ENCODE measurements at regions not wholly inside any gene's neighbourhood (a gene's known extent, or its start where the extent isn't known, plus 50 kb on each side); places are given as distances from the start of the nearest gene placed in this dataset.
"Not testable (repeated sequence)": the region's sequence is repeated elsewhere in the genome, so short reads cannot be mapped to it uniquely, and the experiment has no call there.

- no peak for DNase-seq (ENCODE audit: low read depth)
Measured at GRCh38 chr7:29649876-29650275, 86.2 kb downstream of the PRR15 start.

DNA sequence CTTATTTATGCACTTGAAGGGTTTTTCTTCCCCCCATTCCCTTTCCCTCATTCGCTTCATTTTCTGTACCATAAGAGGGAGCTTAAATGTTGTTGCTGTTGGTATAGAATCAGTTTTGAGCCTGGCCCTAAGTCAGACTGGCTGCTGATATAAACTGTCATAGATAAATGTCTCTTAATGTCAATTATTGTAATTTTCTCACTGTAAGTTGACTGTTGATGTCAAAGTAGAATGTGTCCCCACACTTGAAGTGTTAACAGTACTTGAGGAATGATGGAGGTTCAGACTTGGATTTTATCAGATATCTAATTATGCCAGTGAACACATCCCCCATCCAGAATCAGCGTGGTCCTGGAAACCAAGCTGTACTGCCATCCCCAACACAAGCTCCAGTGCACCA, 87.8 kb downstream of the PRR15 start:
- no peak for DNase-seq (ENCODE audit: low read depth)

DNA sequence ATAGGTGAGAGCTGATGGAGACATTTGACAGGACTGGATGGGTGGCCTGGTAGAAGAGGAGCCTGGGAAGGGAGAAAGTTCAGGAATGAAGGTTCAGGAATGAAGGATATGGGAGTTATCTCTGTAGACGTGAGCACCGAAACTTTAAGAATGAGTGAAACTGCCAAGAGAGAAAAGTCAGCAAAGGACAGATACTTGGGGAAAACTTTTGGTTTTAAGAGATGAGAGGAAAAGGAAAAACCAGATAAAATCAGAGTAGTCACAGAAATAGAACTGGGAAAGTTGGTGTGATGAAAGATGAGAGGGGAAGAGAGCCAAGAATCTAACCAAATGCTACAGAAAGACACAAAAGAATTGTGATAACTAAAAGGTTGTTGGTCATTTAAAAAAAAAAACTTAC, 88.9 kb downstream of the PRR15 start:
- DNase-seq (ENCODE audit: low read depth), result no peak

GRCh38 chr7:29654340-29654739, 90.7 kb downstream of the PRR15 start:
- not testable (repeated sequence) for DNase-seq (ENCODE audit: low read depth)

GRCh38 chr7:29657288-29657687, 93.7 kb downstream of the PRR15 start:
- DNase-seq (ENCODE audit: low read depth), result no peak

GRCh38 chr7:29657856-29658255, 94.2 kb downstream of the PRR15 start:
- no peak for DNase-seq (ENCODE audit: low read depth)

DNA sequence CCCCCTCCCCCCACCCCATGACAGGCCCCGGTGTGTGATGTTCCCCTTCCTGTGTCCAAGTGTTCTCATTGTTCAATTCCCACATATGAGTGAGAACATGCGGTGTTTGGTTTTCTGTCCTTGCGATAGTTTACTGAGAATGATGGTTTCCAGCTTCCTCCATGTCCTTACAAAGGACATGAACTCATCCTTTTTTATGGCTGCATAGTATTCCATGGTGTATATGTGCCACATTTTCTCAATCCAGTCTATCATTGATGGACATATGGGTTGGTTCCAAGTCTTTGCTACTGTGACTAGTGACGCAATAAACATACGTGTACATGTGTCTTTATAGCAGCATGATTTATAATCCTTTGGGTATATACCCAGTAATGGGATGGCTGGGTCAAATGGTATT, 95.6 kb downstream of the PRR15 start:
- not testable (repeated sequence) for DNase-seq (ENCODE audit: low read depth)

DNA sequence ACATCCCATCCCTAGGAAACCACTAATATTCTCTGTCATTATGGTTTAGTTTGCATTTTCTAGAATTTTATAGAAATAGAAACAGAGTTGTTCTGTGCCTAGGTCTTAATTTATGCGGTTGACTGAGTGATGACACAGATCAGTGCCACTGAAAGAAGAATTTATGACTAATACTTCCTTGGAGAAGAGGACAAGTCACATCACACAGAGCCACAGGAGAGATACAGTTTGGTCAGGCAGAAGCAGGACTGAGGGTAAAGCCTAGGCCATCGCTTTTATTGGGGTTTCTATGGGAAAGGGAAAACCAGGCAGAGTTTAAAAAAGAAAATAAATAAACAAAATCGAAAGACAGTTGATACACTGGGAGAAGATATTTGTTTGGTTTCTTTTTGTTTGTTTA, 99.3 kb downstream of the PRR15 start:
- not testable (repeated sequence) for DNase-seq (ENCODE audit: low read depth)

GRCh38 chr7:29664999-29665398, 101.4 kb downstream of the PRR15 start:
- not testable (repeated sequence) for DNase-seq (ENCODE audit: low read depth)

- not testable (repeated sequence) for DNase-seq (ENCODE audit: low read depth)
Measured at GRCh38 chr7:29667096-29667669, 103.5 kb downstream of the PRR15 start.

DNA sequence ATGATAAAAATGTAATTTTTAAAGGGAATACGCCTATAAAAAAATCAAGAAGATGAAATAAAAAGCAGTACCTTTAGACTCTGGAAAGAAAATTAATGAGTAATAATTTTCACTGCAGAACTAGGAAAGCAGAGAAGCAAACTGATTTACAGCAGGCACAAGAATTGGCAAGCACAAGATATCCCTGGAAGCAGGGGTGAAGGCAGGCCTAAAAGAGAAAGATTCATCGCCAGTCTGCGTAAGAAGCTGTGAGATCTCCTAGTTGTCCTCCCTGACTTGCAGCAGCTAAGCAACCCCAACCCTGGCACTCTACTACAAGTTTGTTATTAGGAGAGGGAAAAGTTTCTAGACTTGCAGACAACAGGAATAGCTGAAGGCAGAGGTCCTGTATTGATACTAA, 107.7 kb downstream of the PRR15 start:
- not testable (repeated sequence) for DNase-seq (ENCODE audit: low read depth)

- not testable (repeated sequence) for DNase-seq (ENCODE audit: low read depth)
Measured at GRCh38 chr7:29673635-29674034, 110.0 kb downstream of the PRR15 start.

DNA sequence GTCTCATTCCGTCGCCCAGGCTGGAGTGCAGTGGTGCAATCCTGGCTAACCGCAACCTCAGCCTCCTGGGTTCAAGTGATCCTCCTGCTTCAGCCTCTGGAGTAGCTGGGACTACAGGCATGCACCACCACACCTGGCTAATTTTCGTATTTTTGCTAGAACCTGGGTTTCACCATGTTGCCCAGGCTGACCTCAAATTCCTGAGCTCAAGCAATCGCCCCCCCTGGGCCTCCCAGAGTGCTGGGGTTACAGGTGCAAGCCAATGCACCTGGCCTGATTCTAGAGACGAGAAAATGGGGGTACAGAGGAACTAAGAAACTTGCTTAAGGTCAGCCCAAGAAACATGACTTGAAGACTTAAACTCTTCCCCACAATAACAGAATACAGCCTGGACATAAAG, 111.0 kb downstream of the PRR15 start:
- DNase-seq (ENCODE audit: low read depth), result not testable (repeated sequence)

GRCh38 chr7:29677254-29677653, 113.6 kb downstream of the PRR15 start:
- not testable (repeated sequence) for DNase-seq (ENCODE audit: low read depth)

- not testable (repeated sequence) for DNase-seq (ENCODE audit: low read depth)
Measured at GRCh38 chr7:29679963-29680362, 116.3 kb downstream of the PRR15 start.

DNA sequence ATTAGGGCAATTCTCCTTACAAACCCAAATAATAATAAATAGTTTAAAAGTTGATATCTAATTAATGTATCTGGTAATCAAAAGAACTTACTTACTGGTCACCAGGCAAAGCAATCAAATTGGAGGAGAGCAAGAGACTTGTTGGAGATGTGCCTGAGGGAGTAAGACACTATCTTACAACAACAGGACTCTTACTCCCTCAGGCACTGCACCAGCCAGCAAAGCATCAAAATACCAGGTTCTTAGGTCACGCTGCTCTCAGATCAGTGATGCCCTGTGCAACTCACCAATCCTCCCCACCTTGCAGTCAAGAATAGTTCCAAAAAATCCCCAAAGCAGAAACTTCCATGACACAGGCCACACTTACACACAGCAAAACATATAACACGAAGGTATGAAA, 117.0 kb downstream of the PRR15 start:
- DNase-seq (ENCODE audit: low read depth), result not testable (repeated sequence)

DNA sequence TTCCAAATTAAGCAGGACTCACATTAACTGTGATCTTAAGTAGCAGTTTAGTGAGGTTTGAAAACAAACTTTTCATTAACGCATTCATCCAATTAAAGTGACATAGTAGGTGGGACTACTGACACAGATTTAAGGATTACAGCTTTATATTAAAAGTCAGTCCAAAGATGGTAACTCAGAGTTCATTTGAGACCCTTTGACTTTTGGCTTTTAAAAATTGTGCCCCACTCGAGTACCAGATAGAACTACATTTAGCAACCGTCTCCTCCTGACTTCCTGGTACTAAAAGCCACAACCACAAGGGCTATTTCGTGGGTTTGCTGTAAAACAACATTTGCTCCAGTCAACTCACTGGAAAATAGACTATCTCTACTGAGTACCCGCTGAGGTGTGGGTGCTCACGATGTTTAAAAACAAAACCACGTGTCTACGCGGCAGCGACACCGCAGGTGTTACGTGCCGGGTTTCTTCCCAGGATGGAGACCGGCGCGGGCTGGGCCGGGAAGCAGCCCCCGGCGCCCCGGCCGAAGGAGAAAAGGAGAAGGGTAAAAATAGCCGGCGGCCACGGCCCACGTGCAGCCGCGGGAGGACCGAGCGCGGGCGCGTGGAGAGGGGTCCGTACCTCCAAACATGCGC, 120.6 kb downstream of the PRR15 start:
- not testable (repeated sequence) for DNase-seq (ENCODE audit: low read depth)

DNA sequence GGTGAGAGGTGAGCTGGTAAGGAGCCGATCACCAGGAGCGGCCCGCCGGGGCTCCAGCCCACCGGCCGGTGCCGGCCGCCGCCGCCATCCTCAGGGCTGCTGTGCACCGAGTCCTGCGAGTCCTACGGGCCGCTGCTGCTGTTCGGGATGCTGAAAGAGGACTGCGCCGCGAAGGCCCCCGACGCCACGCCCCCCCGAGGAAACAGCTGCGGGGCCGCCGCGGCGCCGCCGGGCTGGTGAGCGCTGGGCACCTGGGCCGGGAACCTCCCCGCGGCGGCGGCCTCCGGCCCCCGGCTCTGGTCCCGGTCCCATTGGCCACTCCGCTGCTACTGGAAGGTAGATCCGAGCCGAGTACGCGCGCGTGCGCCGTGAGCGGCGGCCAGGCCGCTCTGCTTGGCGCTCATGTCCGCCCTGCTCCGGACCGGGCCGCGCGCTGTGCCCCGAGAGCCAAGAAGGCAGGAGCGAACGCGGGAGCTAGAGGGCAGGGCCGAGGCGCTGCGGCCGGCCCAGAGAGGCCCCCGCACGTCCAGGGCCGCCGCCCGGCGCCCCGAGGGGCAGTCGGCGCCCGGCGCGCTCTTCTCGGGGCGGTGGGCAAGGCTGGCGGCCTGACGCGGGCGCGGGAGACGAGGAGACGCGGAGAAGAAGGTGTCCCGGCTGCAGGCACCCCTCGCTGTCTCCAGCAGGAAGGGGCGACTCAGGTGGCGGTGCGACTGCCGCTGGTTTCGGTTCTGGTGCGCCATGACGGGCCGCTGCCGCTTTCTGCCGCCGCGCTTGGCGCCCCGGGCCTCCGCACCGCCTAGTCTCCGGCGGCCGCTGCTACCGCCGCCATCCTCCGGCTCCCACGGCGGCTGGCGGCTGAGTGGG, 121.3 kb upstream of the WIPF3 start:
- DNase-seq (ENCODE audit: low read depth), result peak; percentile 23

DNA sequence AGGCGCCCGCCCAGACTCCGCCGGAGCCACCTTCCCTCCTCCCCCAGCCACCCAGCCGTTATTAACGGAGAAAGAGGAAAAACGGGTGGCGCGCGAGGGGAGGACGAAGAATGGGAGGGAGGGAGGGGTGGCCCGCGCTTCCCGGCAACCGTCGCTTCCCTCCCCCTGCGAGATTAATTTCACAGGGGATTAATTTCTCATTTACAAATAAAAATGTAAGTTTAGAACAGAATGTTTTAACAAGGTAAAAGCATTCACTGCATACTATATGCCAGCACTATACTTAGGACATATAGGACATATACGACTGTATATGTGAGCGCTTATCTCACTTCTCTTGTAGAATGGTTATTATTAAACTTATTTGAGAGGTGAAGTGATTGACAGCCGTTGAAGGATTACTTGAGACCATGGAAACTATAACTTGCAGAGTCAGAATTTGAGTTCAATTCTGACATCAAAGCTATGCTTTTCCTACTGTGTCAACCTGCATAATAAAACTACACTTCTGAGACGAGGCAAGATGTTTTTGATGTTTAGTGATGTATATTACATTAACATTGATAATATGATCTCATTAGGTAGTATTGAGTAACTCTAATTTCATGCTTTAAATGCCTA, 120.5 kb upstream of the WIPF3 start:
- DNase-seq (ENCODE audit: low read depth), result not testable (repeated sequence)

DNA sequence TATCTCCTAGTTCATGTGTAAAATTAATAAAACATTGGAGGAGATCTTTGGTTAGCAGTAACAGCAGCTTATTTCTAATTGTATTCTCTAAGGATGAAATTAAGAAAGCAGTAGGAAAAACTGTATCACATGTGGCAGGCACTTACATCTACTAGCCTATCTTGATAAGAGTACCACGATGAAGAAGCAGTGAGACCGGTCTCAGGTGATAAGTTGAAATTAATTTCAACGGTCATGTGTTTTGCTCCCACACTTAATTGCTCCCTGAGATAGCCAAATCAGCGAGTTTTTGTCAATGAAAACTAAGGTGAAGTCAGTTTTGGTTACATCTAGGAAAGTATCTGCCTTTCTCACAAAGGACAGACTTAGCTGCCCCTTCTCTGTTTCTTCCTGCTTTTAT, 115.8 kb upstream of the WIPF3 start:
- not testable (repeated sequence) for DNase-seq (ENCODE audit: low read depth)

- DNase-seq (ENCODE audit: low read depth), result not testable (repeated sequence)
Measured at GRCh38 chr7:29696402-29696801, 109.9 kb upstream of the WIPF3 start.

DNA sequence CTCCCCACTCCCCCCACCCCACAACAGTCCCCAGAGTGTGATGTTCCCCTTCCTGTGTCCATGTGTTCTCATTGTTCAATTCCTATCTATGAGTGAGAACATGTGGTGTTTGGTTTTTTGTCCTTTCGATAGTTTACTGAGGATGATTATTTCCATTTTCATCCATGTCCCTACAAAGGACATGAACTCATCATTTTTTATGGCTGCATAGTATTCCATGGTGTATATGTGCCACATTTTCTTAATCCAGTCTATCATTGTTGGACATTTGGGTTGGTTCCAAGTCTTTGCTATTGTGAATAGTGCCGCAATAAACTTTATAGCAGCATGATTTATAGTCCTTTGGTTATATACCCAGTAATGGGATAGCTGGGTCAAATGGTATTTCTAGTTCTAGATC, 106.6 kb upstream of the WIPF3 start:
- DNase-seq (ENCODE audit: low read depth), result not testable (repeated sequence)

GRCh38 chr7:29701540-29701939, 104.8 kb upstream of the WIPF3 start:
- DNase-seq (ENCODE audit: low read depth), result not testable (repeated sequence)

Data from stimulated activated CD8-positive, alpha-beta memory T cell treated with anti-CD3 and anti-CD28 coated beads, Interleukin-12 subunit alpha, Interleukin-12 subunit beta, amount 100 ng/mL, for 4 hours (primary cell).